A673 (cell line): ENCODE measurements at regions not wholly inside any gene's neighbourhood (a gene's known extent, or its start where the extent isn't known, plus 50 kb on each side); places are given as distances from the start of the nearest gene placed in this dataset.

ENCODE experiments used
- BruUV-seq: library from RNA; stranded (reverse); fragments of 400-500 nt; replicated peaks from 2 replicates; lab custom pipeline; 2021; lab: Mats Ljungman, UMichigan
- CTCF ChIA-PET: fragments of 300-600 bp; sonication (Branson Sonifier 250); formaldehyde crosslinking; loops from one replicate; lab custom pipeline; 2022; ENCODE audit warnings: antibody characterized with exemption; lab: Charles Lee
- POLR2A ChIA-PET: fragments of 300-600 bp; sonication (Branson Sonifier 250); formaldehyde crosslinking; loops from one replicate; lab custom pipeline; 2022; ENCODE audit warnings: antibody characterized with exemption; ENCODE audit not compliant: low non-redundant PET; lab: Charles Lee
- DNase-seq: peaks from one replicate; pipeline ENCODE4 v3.0.0-alpha.2; 2015; ENCODE audit warnings: low spot score
- H3K27ac ChIP-seq: fragments of 200-600 bp; sonication (generic); 2 replicates; pipeline ENCODE4 v1.5.1; 2016; ENCODE audit warnings: mixed run types, low read depth, mild to moderate bottlenecking, mixed read lengths, antibody characterized with exemption, low read length; ENCODE audit not compliant: poor library complexity, severe bottlenecking
- H3K27me3 ChIP-seq: fragments of 200-600 bp; sonication (generic); replicated peaks from 2 replicates; pipeline ENCODE4 v1.6.1; 2017; ENCODE audit warnings: mixed run types, low read depth, mild to moderate bottlenecking, mixed read lengths, antibody characterized with exemption, low read length; ENCODE audit not compliant: insufficient read depth, poor library complexity
- H3K36me3 ChIP-seq: fragments of 200-600 bp; sonication (generic); 2 replicates; pipeline ENCODE4 v1.6.1; 2016; ENCODE audit warnings: mixed run types, mild to moderate bottlenecking, mixed read lengths, antibody characterized with exemption, low read length; ENCODE audit not compliant: insufficient read depth, poor library complexity, severe bottlenecking
- H3K4me1 ChIP-seq: fragments of 200-600 bp; sonication (generic); 2 replicates; pipeline ENCODE4 v1.6.1; 2017; ENCODE audit warnings: mixed run types, mild to moderate bottlenecking, mixed read lengths, antibody characterized with exemption, low read length; ENCODE audit not compliant: insufficient read depth, poor library complexity, severe bottlenecking
- H3K4me3 ChIP-seq: fragments of 200-600 bp; sonication (generic); 2 replicates; pipeline ENCODE4 v1.5.1; 2016; ENCODE audit warnings: low read depth, mixed run types, mild to moderate bottlenecking, mixed read lengths, low read length; ENCODE audit not compliant: poor library complexity, severe bottlenecking
- H3K9me3 ChIP-seq: fragments of 200-600 bp; sonication (generic); 2 replicates; pipeline ENCODE4 v1.6.1; 2016; ENCODE audit warnings: mixed run types, low read depth, mild to moderate bottlenecking, mixed read lengths, antibody characterized with exemption, low read length; ENCODE audit not compliant: poor library complexity, severe bottlenecking
- CTCF ChIP-seq: fragments of 300-800, 200-600 bp; sonication (generic); conservative IDR thresholded peaks from 2 replicates; pipeline ENCODE4 v1.5.1; 2017; ENCODE audit warnings: low read depth, mild to moderate bottlenecking, antibody characterized with exemption, low read length, moderate library complexity, mixed read lengths
- EZH2 ChIP-seq: fragments of 200-600 bp; sonication (generic); IDR thresholded peaks from 2 replicates; pipeline ENCODE4 v1.6.1; 2017; ENCODE audit warnings: borderline replicate concordance, low read depth, mild to moderate bottlenecking, mixed read lengths, antibody characterized with exemption, low read length; ENCODE audit not compliant: poor library complexity, severe bottlenecking
- intact Hi-C: fragments of 100-400 bp; cut with micrococcal nuclease; formaldehyde crosslinking; loops from one replicate; pipeline ENCODE4 v1.10.0; 2022; ENCODE audit not compliant: unreplicated experiment

- no peaks in the 10 kb centered on the region for H3K9me3 ChIP-seq
- no peaks in the 10 kb centered on the region for H3K27me3 ChIP-seq
- intact Hi-C loops: no loop called here
- ChIA-PET POLR2A (no interaction called here), CTCF (no interaction called here)
- no peaks in the 10 kb centered on the region for H3K4me1 ChIP-seq
- BruUV-seq: no TSS peak
- no peak for DNase-seq
- H3K4me3 ChIP-seq: no peak overlapping the region
- no peaks in the 10 kb centered on the region for H3K36me3 ChIP-seq
- H3K27ac ChIP-seq: no peak overlapping the region
- TF ChIP-seq EZH2 (no peak), CTCF (no peak)
Observed at GRCh38 chr9:105132606-105133005, 111.8 kb upstream of the SLC44A1 start.

GRCh38 chr9:105138306-105138801, 106.1 kb upstream of the SLC44A1 start:
- no peaks in the 10 kb centered on the region for H3K9me3 ChIP-seq
- H3K4me3 ChIP-seq: no peak overlapping the region
- CTCF ChIA-PET: no interaction called here
- no peak for DNase-seq
- no peak overlapping the region for H3K27ac ChIP-seq
- intact Hi-C loops: no loop called here
- POLR2A ChIA-PET: no interaction called here
- peaks cover 8% of the 10 kb centered on the region for H3K27me3 ChIP-seq
- TF ChIP-seq CTCF: no peak
- TF ChIP-seq EZH2: no peak
- no TSS peak for BruUV-seq
- no peaks in the 10 kb centered on the region for H3K4me1 ChIP-seq
- no peaks in the 10 kb centered on the region for H3K36me3 ChIP-seq

- Histone ChIP-seq H3K4me1 (no peaks in the 10 kb centered on the region), H3K36me3 (no peaks in the 10 kb centered on the region), H3K9me3 (no peaks in the 10 kb centered on the region), H3K27me3 (peaks cover 8% of the 10 kb centered on the region), H3K27ac (no peak overlapping the region), H3K4me3 (no peak overlapping the region)
- DNase-seq: no peak
- BruUV-seq: no TSS peak
- ChIA-PET POLR2A (interaction anchor here (0.6 kb wide), 1 partner anchor 261 kb away, joined by 3 read pairs; no protein-coding TSS in a partner anchor), CTCF (no interaction called here)
- TF ChIP-seq CTCF (no peak), EZH2 (no peak)
- intact Hi-C loops: no loop called here
Observed at GRCh38 chr9:105141146-105141975, 103.1 kb upstream of the SLC44A1 start.
